Osteoblast (primary cell): ENCODE measurements at regions not wholly inside any gene's neighbourhood (a gene's known extent, or its start where the extent isn't known, plus 50 kb on each side); places are given as distances from the start of the nearest gene placed in this dataset.

ENCODE experiments used
- DNase-seq: peaks from one replicate; pipeline ENCODE4 v3.0.0; 2011; ENCODE audit warnings: low spot score, mixed read lengths; ENCODE audit not compliant: insufficient read length; ENCODE audit errors: missing footprints
- H2AFZ ChIP-seq: 2 replicates; pipeline ENCODE4 v1.6.0; 2011; ENCODE audit warnings: mild to moderate bottlenecking, low read length
- H3K27ac ChIP-seq: 2 replicates; pipeline ENCODE4 v1.5.1; 2011; ENCODE audit warnings: mild to moderate bottlenecking, low read depth, low read length, moderate library complexity
- H3K27me3 ChIP-seq: 2 replicates; pipeline ENCODE4 v1.6.0; 2012; ENCODE audit warnings: mild to moderate bottlenecking, control low read depth, inconsistent platforms, low read length, moderate library complexity; ENCODE audit not compliant: insufficient read depth
- H3K36me3 ChIP-seq: 2 replicates; pipeline ENCODE4 v1.5.1; 2011; ENCODE audit warnings: mild to moderate bottlenecking, low read length, control low read depth, moderate library complexity; ENCODE audit not compliant: insufficient read depth
- H3K4me1 ChIP-seq: 2 replicates; pipeline ENCODE4 v1.5.1; 2011; ENCODE audit warnings: mild to moderate bottlenecking, low read length, control low read depth, moderate library complexity; ENCODE audit not compliant: insufficient read depth
- H3K4me2 ChIP-seq: 2 replicates; pipeline ENCODE4 v1.6.0; 2011; ENCODE audit warnings: mild to moderate bottlenecking, low read length; ENCODE audit not compliant: insufficient read depth
- H3K4me3 ChIP-seq: fragments of 200-600 bp; sonication (generic); 3 replicates; pipeline ENCODE4 v1.5.1; 2012; ENCODE audit warnings: mild to moderate bottlenecking, low read length, inconsistent platforms; ENCODE audit not compliant: insufficient read depth
- H3K79me2 ChIP-seq: 2 replicates; pipeline ENCODE4 v1.6.0; 2012; ENCODE audit warnings: mild to moderate bottlenecking, low read length, control low read depth, inconsistent platforms; ENCODE audit not compliant: insufficient read depth
- H3K9me3 ChIP-seq: 2 replicates; pipeline ENCODE4 v1.5.1; 2011; ENCODE audit warnings: low read depth, low read length, control low read depth
- H4K20me1 ChIP-seq: 2 replicates; pipeline ENCODE4 v1.6.0; 2012; ENCODE audit warnings: mild to moderate bottlenecking, low read length, control low read depth; ENCODE audit not compliant: insufficient read depth
- TF ChIP-seq, protein P1 (sequence below): IDR thresholded peaks from 2 replicates; pipeline ENCODE4 v1.5.1; 2011; ENCODE audit warnings: mild to moderate bottlenecking, low read depth, low read length, moderate library complexity; ENCODE audit errors: extremely low read depth

DNA sequence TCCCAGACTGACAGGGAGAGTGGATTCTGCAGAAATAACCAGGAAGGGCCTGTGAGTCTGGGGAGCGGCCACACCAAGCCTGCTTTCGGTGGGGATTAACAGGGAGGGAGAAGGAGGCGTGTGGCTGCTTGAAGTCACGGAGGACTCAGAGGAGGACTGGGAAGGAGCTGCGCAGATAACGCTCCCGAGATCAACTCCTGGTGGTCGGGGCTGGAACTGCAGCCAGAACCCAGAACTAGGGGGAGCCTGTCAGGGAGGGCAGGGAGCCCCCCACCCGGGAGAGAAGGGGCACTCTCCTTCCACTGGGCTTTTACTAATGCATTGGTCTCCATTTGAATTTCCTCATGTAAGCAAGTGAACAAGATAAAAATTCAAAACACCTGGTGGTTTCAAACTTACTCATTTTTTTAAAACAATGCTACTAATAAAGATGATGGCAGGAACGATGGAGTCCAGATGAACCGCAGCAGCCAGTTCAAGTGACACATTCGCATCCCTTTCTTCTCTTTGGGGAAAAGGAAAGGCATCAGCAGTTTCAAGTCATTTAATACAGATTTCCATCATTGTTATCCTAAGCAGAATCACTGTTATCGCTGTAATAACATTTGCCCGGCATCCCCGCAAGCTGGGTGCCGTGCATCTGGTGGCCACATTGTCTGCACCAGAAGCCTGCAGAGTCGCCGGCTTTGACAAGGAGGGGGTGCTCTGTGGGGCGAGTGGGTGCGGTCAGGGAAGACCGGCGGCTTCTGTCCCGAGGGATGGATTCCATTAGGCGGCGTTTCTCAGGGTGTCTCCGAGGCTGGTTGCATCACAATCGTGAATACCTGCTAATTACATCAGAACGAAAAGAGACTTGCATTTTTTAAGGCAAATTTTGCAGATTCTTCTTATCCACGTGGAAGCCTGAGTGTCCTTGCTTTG, 183.0 kb downstream of the FOXL1 start:
- peak overlapping the region; percentile 88 for H2AFZ ChIP-seq
- H3K79me2 ChIP-seq, result no peaks in the 10 kb centered on the region
- peak overlapping the region; percentile 55 for H3K4me3 ChIP-seq
- H3K27me3 ChIP-seq, result no peaks in the 10 kb centered on the region
- H3K27ac ChIP-seq, result no peak overlapping the region
- H3K4me1 ChIP-seq, result peaks cover 13% of the 10 kb centered on the region
- peak overlapping the region; percentile 72 for H3K4me2 ChIP-seq
- TF ChIP-seq, protein P1, sequence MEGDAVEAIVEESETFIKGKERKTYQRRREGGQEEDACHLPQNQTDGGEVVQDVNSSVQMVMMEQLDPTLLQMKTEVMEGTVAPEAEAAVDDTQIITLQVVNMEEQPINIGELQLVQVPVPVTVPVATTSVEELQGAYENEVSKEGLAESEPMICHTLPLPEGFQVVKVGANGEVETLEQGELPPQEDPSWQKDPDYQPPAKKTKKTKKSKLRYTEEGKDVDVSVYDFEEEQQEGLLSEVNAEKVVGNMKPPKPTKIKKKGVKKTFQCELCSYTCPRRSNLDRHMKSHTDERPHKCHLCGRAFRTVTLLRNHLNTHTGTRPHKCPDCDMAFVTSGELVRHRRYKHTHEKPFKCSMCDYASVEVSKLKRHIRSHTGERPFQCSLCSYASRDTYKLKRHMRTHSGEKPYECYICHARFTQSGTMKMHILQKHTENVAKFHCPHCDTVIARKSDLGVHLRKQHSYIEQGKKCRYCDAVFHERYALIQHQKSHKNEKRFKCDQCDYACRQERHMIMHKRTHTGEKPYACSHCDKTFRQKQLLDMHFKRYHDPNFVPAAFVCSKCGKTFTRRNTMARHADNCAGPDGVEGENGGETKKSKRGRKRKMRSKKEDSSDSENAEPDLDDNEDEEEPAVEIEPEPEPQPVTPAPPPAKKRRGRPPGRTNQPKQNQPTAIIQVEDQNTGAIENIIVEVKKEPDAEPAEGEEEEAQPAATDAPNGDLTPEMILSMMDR, result peak; percentile 84
- H3K9me3 ChIP-seq, result no peaks in the 10 kb centered on the region
- peak; percentile 91 for DNase-seq
- no peaks in the 10 kb centered on the region for H3K36me3 ChIP-seq
- H4K20me1 ChIP-seq, result no peaks in the 10 kb centered on the region

DNA sequence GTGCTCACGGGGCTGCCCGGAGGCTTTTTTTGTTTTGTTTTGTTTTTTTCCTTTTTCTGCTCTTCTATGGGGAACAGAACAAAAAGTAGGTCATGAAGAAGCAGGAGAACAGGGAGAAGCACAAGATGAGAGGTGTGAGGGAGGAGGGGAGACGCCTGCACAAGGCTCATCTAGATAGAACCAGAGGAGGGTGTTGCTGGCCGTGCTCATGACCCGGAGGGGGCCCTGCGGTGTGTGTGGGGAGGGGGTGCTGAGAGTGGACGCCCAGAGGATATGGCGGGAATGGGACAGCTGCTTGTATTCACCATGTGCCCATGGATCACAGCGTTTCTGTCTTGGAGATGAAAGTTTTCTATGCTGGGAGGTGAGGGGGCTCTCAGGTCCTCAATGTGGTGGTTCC, 183.7 kb downstream of the FOXL1 start:
- Histone ChIP-seq H3K79me2 (no peaks in the 10 kb centered on the region), H3K36me3 (no peaks in the 10 kb centered on the region), H2AFZ (no peak overlapping the region), H3K9me3 (no peaks in the 10 kb centered on the region), H3K4me3 (peak overlapping the region; percentile 55), H3K4me1 (peaks cover 13% of the 10 kb centered on the region), H3K27me3 (no peaks in the 10 kb centered on the region), H3K4me2 (peak overlapping the region; percentile 72), H4K20me1 (no peaks in the 10 kb centered on the region), H3K27ac (no peak overlapping the region)
- TF ChIP-seq, protein P1, result no peak
- DNase-seq, result no peak

DNA sequence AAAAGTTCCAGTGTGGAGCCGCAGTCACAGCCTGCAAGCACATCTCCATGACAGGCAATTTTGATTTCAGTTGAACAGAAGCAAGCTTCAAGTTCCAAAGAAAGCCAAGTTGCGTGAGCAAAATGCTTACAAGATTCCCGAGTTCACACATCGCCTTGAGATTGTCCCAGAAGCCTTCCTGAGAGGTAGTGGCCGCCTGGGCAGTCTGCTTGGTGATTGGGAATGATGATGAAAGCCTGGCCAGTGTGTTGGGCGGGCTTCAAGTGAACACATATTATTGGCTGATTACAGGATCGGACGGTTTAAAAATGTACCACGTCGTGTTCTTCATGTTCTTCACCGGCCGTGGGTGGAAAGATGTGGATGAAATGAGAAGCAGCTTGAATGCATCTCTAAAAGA, 185.5 kb downstream of the FOXL1 start:
- H3K27me3 ChIP-seq, result no peaks in the 10 kb centered on the region
- H2AFZ ChIP-seq, result no peak overlapping the region
- no peaks in the 10 kb centered on the region for H3K9me3 ChIP-seq
- TF ChIP-seq, protein P1, result no peak
- H4K20me1 ChIP-seq, result no peaks in the 10 kb centered on the region
- peaks cover 14% of the 10 kb centered on the region for H3K4me1 ChIP-seq
- no peak overlapping the region for H3K4me3 ChIP-seq
- no peak for DNase-seq
- H3K27ac ChIP-seq, result no peak overlapping the region
- H3K4me2 ChIP-seq, result no peak overlapping the region
- H3K79me2 ChIP-seq, result no peaks in the 10 kb centered on the region
- H3K36me3 ChIP-seq, result no peaks in the 10 kb centered on the region

DNA sequence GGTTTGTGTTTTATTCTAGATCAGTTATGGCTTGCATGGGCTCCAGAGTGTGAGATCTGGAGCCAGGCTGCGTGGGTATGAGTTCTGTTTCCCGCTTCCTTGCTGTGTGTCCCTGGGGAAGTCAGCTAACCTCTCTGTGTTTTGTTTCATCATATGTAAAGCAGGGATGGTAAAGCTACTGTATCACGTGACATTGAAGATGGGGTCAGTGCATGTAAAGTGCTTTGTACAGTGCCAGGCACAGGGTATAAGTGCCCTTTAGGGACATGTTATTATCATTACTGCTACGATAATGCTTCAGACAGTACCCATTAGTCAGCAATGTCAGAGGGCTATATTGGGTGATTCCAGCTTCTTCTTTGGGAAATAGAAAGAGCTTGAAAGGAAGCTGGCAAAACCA, 186.2 kb downstream of the FOXL1 start:
- Histone ChIP-seq H3K4me2 (no peak overlapping the region), H3K36me3 (no peaks in the 10 kb centered on the region), H3K79me2 (no peaks in the 10 kb centered on the region), H3K9me3 (no peaks in the 10 kb centered on the region), H2AFZ (no peak overlapping the region), H3K27ac (no peak overlapping the region), H3K4me1 (peaks cover 21% of the 10 kb centered on the region), H3K4me3 (no peak overlapping the region), H3K27me3 (no peaks in the 10 kb centered on the region), H4K20me1 (no peaks in the 10 kb centered on the region)
- no peak for DNase-seq
- TF ChIP-seq, protein P1, result no peak
